ENCODE measurements at regions not wholly inside any gene's neighbourhood (a gene's known extent, or its start where the extent isn't known, plus 50 kb on each side); places are given as distances from the start of the nearest gene placed in this dataset.
A peak's percentile ranks its signal among the peaks of the same experiment; 100 is the strongest.

DNA sequence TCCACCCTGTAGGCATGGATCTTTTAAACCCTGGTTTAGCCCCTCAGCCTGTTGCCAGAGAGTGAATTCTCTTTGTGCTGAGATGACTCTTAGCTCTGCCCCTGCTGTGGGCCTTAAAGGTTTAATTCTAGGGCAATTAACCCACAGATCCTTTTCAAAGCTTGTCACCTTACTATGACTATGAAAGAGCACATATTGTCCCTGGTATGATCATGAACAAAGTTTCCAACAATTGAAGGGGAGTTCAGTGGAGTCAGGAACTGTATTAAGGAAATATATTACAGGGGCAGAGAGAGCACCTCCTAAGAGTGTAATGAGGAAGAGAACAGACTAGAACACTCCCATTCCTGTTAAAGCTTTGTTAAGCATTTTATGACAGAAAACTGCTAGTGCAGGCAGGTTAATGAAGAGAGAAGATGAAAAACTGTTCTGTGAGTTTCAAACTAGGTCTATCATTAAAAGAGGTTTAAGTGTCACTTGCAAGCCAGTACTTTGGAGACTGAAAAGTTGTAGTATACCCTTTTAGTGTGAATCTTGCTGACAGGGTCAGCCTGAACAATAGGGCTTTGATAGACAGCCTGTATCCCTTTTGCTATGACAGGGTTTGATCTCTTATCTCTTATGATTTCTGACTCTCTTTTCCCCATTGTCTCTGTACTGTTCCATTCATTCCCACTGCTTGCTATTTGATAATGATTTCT is 104.2 kb upstream of the ELL2 start:
- DNase-seq (ENCODE audit: low read depth), result no peak
- H3K4me3 ChIP-seq (ENCODE audit: low read depth, low read length), result no peak overlapping the region

DNA sequence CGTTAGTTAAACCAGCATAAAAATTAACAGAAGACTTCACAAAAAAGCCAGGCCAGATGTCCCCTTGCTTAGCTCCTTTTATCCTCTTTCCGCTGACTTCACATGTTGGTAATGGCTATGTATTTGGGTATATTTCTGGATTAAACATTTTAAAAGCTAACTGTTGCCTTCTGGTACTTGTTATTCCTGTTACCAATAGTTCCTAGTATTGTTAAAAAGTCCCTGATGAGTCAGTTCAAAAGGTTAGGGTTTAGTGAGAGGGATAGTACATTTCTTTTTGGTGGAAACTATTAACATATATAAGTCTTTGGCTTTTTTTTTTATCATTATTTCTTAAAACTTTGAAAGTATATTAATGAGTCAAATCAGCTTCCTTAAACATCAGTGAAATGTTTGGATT is 103.2 kb upstream of the ELL2 start:
- no peak for DNase-seq (ENCODE audit: low read depth)
- no peak overlapping the region for H3K4me3 ChIP-seq (ENCODE audit: low read depth, low read length)

DNA sequence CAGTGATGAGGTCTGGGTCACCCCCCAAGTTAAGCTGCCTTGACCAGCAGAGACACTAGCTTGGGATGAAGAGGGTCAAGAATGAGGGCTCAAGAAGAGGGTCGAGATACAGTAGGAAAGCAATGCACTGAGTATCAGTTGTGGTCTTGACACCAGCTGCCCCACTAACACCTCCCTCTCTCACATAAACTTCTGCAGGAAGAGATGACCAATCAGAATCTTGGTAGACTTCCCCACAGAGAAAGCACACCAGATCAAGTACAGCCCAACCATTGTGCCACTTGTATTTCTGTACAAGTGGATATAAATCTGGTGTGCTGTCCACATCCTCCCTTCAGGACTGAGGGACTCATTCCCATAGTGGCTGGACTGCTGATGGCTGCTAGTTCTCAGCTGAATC is 101.2 kb upstream of the ELL2 start:
- no peak for DNase-seq (ENCODE audit: low read depth)

DNA sequence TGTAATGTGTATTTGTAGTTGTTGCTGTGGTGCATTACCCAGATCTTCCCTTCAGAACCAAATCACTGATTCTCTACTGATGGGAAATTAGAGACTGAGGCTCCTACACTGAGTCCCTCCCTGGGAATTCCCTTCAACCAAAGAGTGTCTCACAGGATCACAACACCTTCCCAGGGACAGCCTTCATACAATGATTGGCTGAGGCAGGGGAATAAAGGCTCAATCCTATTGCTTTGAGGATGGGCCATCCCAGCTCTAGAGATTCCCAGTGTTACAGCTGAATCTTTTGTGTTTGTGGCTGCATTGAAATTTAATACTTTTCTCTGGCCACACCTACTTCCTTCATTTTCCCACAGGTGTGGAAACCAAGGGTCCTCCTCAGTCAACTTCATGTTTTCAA is 96.4 kb upstream of the ELL2 start:
- DNase-seq (ENCODE audit: low read depth), result no peak
- H3K4me3 ChIP-seq (ENCODE audit: low read depth, low read length), result no peak overlapping the region

More for the DNA sequence above, 101.2 kb upstream of the ELL2 start:
- no peak overlapping the region for H3K4me3 ChIP-seq (ENCODE audit: low read depth, low read length)

GRCh38 chr5:96054311-96055030 is 92.8 kb upstream of the ELL2 start:
- H3K4me3 ChIP-seq (ENCODE audit: low read depth, low read length), result no peak overlapping the region

GRCh38 chr5:96053063-96053735 is 91.5 kb upstream of the ELL2 start:
- no peak overlapping the region for H3K4me3 ChIP-seq (ENCODE audit: low read depth, low read length)
- no peak for DNase-seq (ENCODE audit: low read depth)

More at GRCh38 chr5:96054311-96055030, 92.8 kb upstream of the ELL2 start:
- no peak for DNase-seq (ENCODE audit: low read depth)

GRCh38 chr5:96052374-96052773 is 90.7 kb upstream of the ELL2 start:
- no peak overlapping the region for H3K4me3 ChIP-seq (ENCODE audit: low read depth, low read length)
- DNase-seq (ENCODE audit: low read depth), result no peak

DNA sequence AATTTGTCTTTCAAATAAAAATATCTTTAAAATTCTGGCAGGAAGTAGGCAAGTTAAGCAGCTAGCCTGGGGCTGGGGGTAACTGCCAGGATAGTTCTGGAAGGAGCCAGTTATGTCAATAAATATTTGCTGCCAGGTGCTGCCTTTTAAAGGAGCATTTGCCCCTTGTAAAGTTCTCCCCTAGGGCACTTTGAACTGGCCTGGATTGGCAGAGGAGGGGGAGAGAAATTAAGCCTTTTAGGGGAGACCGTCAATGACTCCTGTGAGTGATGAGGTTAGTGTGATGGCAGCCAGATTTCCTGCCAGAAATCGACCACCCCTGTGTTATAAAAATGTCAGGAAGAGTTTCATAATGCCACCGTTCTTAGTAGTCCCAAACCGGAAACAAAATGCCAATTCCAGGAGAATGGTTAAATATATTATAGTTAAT is 89.8 kb upstream of the ELL2 start:
- DNase-seq (ENCODE audit: low read depth), result no peak
- no peak overlapping the region for H3K4me3 ChIP-seq (ENCODE audit: low read depth, low read length)

GRCh38 chr5:96050273-96050880 is 88.7 kb upstream of the ELL2 start:
- no peak overlapping the region for H3K4me3 ChIP-seq (ENCODE audit: low read depth, low read length)
- DNase-seq (ENCODE audit: low read depth), result no peak

- peak; percentile 54 for DNase-seq (ENCODE audit: low read depth)
- no peak overlapping the region for H3K4me3 ChIP-seq (ENCODE audit: low read depth, low read length)
Observed at GRCh38 chr5:96049398-96050272, 88.0 kb upstream of the ELL2 start.

GRCh38 chr5:96048763-96049162 is 87.1 kb upstream of the ELL2 start:
- H3K4me3 ChIP-seq (ENCODE audit: low read depth, low read length), result no peak overlapping the region
- no peak for DNase-seq (ENCODE audit: low read depth)

GRCh38 chr5:96045888-96046287 is 84.2 kb upstream of the ELL2 start:
- H3K4me3 ChIP-seq (ENCODE audit: low read depth, low read length), result no peak overlapping the region
- DNase-seq (ENCODE audit: low read depth), result no peak

GRCh38 chr5:96043446-96043845 is 81.8 kb upstream of the ELL2 start:
- no peak for DNase-seq (ENCODE audit: low read depth)
- H3K4me3 ChIP-seq (ENCODE audit: low read depth, low read length), result no peak overlapping the region

- DNase-seq (ENCODE audit: low read depth), result no peak
- no peak overlapping the region for H3K4me3 ChIP-seq (ENCODE audit: low read depth, low read length)
Observed at GRCh38 chr5:96037128-96037527, 75.5 kb upstream of the ELL2 start.

DNA sequence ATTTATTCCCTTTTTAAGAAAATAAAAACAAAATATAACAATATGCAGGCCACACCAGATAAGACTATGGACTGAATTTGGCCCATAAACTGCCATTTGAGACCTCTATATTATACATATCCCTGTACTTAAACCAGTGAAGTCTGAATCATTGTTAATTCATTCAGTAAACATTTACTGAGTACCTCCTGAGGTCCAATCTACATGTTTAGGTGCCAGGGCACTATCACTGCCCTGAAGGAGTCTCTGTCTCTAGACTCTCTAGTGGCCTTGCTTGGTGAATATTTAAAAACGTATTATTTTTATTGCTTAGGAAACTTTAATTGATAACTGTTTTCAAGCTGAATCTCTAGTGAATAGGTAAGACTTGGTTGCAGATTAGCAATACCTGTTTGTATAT is 74.7 kb upstream of the ELL2 start:
- no peak overlapping the region for H3K4me3 ChIP-seq (ENCODE audit: low read depth, low read length)

DNA sequence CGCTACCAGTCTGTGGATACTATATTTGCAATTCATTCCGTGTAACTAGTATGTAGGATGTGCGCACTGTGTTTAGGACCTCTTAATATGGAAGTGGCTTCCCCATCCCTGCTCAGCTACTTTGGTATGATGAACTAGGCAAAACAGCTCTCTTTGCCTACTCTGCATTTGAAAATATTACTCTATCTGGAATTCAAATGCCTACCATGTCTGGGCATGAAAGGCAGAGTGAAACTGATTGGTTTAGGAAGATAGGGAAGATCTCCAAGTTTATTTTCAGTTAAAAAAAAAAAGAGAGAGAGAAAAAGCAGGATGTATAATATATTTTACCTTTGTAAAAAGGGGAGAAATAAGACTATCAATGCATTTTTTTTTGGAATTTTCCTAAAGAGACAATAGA is 74.1 kb upstream of the ELL2 start:
- H3K4me3 ChIP-seq (ENCODE audit: low read depth, low read length), result no peak overlapping the region
- DNase-seq (ENCODE audit: low read depth), result no peak

More for the DNA sequence above, 74.7 kb upstream of the ELL2 start:
- DNase-seq (ENCODE audit: low read depth), result no peak

- no peak for DNase-seq (ENCODE audit: low read depth)
- H3K4me3 ChIP-seq (ENCODE audit: low read depth, low read length), result no peak overlapping the region
Observed at GRCh38 chr5:96033116-96033515, 71.5 kb upstream of the ELL2 start.

GRCh38 chr5:96031811-96032261 is 70.2 kb upstream of the ELL2 start:
- H3K4me3 ChIP-seq (ENCODE audit: low read depth, low read length), result no peak overlapping the region
- DNase-seq (ENCODE audit: low read depth), result no peak

- no peak for DNase-seq (ENCODE audit: low read depth)
- no peak overlapping the region for H3K4me3 ChIP-seq (ENCODE audit: low read depth, low read length)
Observed at GRCh38 chr5:96031180-96031579, 69.5 kb upstream of the ELL2 start.
